ENCODE measurements at regions not wholly inside any gene's neighbourhood (a gene's known extent, or its start where the extent isn't known, plus 50 kb on each side); places are given as distances from the start of the nearest gene placed in this dataset.

GRCh38 chr2:33660416-33661123 is 61.5 kb upstream of the FAM98A start:
- TF ChIP-seq CTCF (conservative IDR thresholded peaks at IDR 0.05; ENCODE audit: low read length): no peak
- no peak for TF ChIP-seq EZH2phosphoT487 (IDR thresholded peaks at IDR 0.05; ENCODE audit: borderline replicate concordance, low read depth, low read length)

All from OCI-LY7 (cell line).